OCI-LY1 (cell line): ENCODE measurements at regions not wholly inside any gene's neighbourhood (a gene's known extent, or its start where the extent isn't known, plus 50 kb on each side); places are given as distances from the start of the nearest gene placed in this dataset.

ENCODE experiments used
- H2AFZ ChIP-seq: fragments of 200-600 bp; sonication (generic), shearing (Covaris generic); 2 replicates; pipeline ENCODE4 v1.6.0; 2014; ENCODE audit warnings: antibody characterized with exemption, mild to moderate bottlenecking, low read length
- H3F3A ChIP-seq: fragments of 200-600 bp; sonication (generic), shearing (Covaris generic); 2 replicates; pipeline ENCODE4 v1.6.0; 2014; ENCODE audit warnings: mild to moderate bottlenecking, antibody characterized with exemption, low read length, moderate library complexity; ENCODE audit not compliant: insufficient read depth
- H3K27ac ChIP-seq: fragments of 200-600 bp; sonication (generic); 2 replicates; pipeline ENCODE4 v1.5.1; 2014; ENCODE audit warnings: low read length, mixed run types, mild to moderate bottlenecking, low read depth; ENCODE audit not compliant: poor library complexity, severe bottlenecking
- H3K27me3 ChIP-seq: fragments of 200-600 bp; sonication (generic); 2 replicates; pipeline ENCODE4 v1.6.0; 2014; ENCODE audit warnings: antibody characterized with exemption, mild to moderate bottlenecking, low read length, moderate library complexity; ENCODE audit not compliant: insufficient read depth
- H3K36me3 ChIP-seq: fragments of 200-600 bp; sonication (generic); 2 replicates; pipeline ENCODE4 v1.6.1; 2014; ENCODE audit warnings: mild to moderate bottlenecking, antibody characterized with exemption, low read length, moderate library complexity, mixed read lengths; ENCODE audit not compliant: insufficient read depth
- H3K4me1 ChIP-seq: fragments of 200-600 bp; sonication (generic); 2 replicates; pipeline ENCODE4 v1.5.1; 2014; ENCODE audit warnings: mild to moderate bottlenecking, low read length, moderate library complexity; ENCODE audit not compliant: insufficient read depth, severe bottlenecking
- H3K4me2 ChIP-seq: fragments of 200-600 bp; sonication (generic), shearing (Covaris generic); 2 replicates; pipeline ENCODE4 v1.6.1; 2014; ENCODE audit warnings: low read length
- H3K4me3 ChIP-seq: fragments of 200-600 bp; sonication (generic); 2 replicates; pipeline ENCODE4 v1.5.1; 2014; ENCODE audit warnings: low read length, low read depth, mild to moderate bottlenecking, mixed read lengths; ENCODE audit not compliant: poor library complexity, severe bottlenecking
- H3K79me2 ChIP-seq: fragments of 200-600 bp; shearing (Covaris generic); 2 replicates; pipeline ENCODE4 v1.6.1; 2016; ENCODE audit warnings: mixed run types, low read length, mixed read lengths; ENCODE audit not compliant: insufficient read depth
- H3K9ac ChIP-seq: fragments of 200-600 bp; sonication (generic), shearing (Covaris generic); 2 replicates; pipeline ENCODE4 v1.6.1; 2014; ENCODE audit warnings: mild to moderate bottlenecking, low read length, mixed read lengths
- H3K9me2 ChIP-seq: fragments of 200-600 bp; sonication (generic), shearing (Covaris generic); 2 replicates; pipeline ENCODE4 v1.6.1; 2014; ENCODE audit warnings: low read depth, mild to moderate bottlenecking, low read length, mixed read lengths
- H3K9me3 ChIP-seq: fragments of 200-600 bp; shearing (Covaris generic); 2 replicates; pipeline ENCODE4 v1.6.1; 2014; ENCODE audit warnings: low read length, mixed read lengths
- H4K20me1 ChIP-seq: fragments of 200-600 bp; sonication (generic), shearing (Covaris generic); 2 replicates; pipeline ENCODE4 v1.6.0; 2016; ENCODE audit warnings: mild to moderate bottlenecking, low read length; ENCODE audit not compliant: insufficient read depth
- CTCF ChIP-seq: fragments of 200-600 bp; sonication (generic), shearing (Covaris generic); IDR thresholded peaks from 2 replicates; pipeline ENCODE4 v1.5.1; 2017; ENCODE audit warnings: mild to moderate bottlenecking, antibody characterized with exemption, low read length, moderate library complexity, mixed read lengths
- EZH2 ChIP-seq: fragments of 200-600 bp; sonication (generic), shearing (Covaris generic); IDR thresholded peaks from 2 replicates; pipeline ENCODE4 v1.8.0; 2017; ENCODE audit warnings: borderline replicate concordance, mixed run types, mild to moderate bottlenecking, antibody characterized with exemption, low read length, moderate library complexity, mixed read lengths

- H3F3A ChIP-seq: no peaks in the 10 kb centered on the region
- TF ChIP-seq CTCF: no peak
- no peak for TF ChIP-seq EZH2
- no peaks in the 10 kb centered on the region for H3K9me3 ChIP-seq
These were observed 871.9 kb downstream of the TSN start for GRCh38 chr2:122627388-122627787.

GRCh38 chr2:122634256-122634655 is 878.8 kb downstream of the TSN start:
- no peaks in the 10 kb centered on the region for H3K9me3 ChIP-seq
- H3K4me2 ChIP-seq: no peak overlapping the region
- H2AFZ ChIP-seq: no peak overlapping the region
- H3K9me2 ChIP-seq: no peaks in the 10 kb centered on the region
- no peaks in the 10 kb centered on the region for H3K4me1 ChIP-seq
- H3K27ac ChIP-seq: no peak overlapping the region
- H3K27me3 ChIP-seq: no peaks in the 10 kb centered on the region
- no peak overlapping the region for H3K9ac ChIP-seq
- no peaks in the 10 kb centered on the region for H4K20me1 ChIP-seq
- H3K79me2 ChIP-seq: no peaks in the 10 kb centered on the region
- no peak overlapping the region for H3K4me3 ChIP-seq
- no peak for TF ChIP-seq CTCF
- TF ChIP-seq EZH2: no peak
- no peaks in the 10 kb centered on the region for H3K36me3 ChIP-seq
- no peaks in the 10 kb centered on the region for H3F3A ChIP-seq

More at GRCh38 chr2:122627388-122627787, 871.9 kb downstream of the TSN start:
- Histone ChIP-seq H3K4me2 (no peak overlapping the region), H3K27me3 (no peaks in the 10 kb centered on the region), H3K9ac (no peak overlapping the region), H4K20me1 (no peaks in the 10 kb centered on the region), H3K4me3 (no peak overlapping the region), H2AFZ (no peak overlapping the region), H3K79me2 (no peaks in the 10 kb centered on the region), H3K4me1 (no peaks in the 10 kb centered on the region), H3K9me2 (no peaks in the 10 kb centered on the region), H3K27ac (no peak overlapping the region), H3K36me3 (no peaks in the 10 kb centered on the region)

- Histone ChIP-seq H2AFZ (no peak overlapping the region), H3K9ac (no peak overlapping the region), H3K4me3 (no peak overlapping the region), H3K27me3 (no peaks in the 10 kb centered on the region), H3K27ac (no peak overlapping the region), H3K9me3 (no peaks in the 10 kb centered on the region), H3K9me2 (no peaks in the 10 kb centered on the region), H4K20me1 (no peaks in the 10 kb centered on the region), H3K36me3 (no peaks in the 10 kb centered on the region), H3K79me2 (no peaks in the 10 kb centered on the region), H3F3A (no peaks in the 10 kb centered on the region), H3K4me2 (no peak overlapping the region), H3K4me1 (no peaks in the 10 kb centered on the region)
- TF ChIP-seq CTCF (no peak), EZH2 (no peak)
These were observed 879.5 kb downstream of the TSN start for GRCh38 chr2:122634920-122635319.
